ENCODE measurements at regions not wholly inside any gene's neighbourhood (a gene's known extent, or its start where the extent isn't known, plus 50 kb on each side); places are given as distances from the start of the nearest gene placed in this dataset.
"Not testable (repeated sequence)": the region's sequence is repeated elsewhere in the genome, so short reads cannot be mapped to it uniquely, and the experiment has no call there.

GRCh38 chr2:185274718-185275484, 463.7 kb upstream of the FSIP2 start:
- DNase-seq (ENCODE audit: extremely low read depth, low read depth): no peak
- TF ChIP-seq, protein P1, sequence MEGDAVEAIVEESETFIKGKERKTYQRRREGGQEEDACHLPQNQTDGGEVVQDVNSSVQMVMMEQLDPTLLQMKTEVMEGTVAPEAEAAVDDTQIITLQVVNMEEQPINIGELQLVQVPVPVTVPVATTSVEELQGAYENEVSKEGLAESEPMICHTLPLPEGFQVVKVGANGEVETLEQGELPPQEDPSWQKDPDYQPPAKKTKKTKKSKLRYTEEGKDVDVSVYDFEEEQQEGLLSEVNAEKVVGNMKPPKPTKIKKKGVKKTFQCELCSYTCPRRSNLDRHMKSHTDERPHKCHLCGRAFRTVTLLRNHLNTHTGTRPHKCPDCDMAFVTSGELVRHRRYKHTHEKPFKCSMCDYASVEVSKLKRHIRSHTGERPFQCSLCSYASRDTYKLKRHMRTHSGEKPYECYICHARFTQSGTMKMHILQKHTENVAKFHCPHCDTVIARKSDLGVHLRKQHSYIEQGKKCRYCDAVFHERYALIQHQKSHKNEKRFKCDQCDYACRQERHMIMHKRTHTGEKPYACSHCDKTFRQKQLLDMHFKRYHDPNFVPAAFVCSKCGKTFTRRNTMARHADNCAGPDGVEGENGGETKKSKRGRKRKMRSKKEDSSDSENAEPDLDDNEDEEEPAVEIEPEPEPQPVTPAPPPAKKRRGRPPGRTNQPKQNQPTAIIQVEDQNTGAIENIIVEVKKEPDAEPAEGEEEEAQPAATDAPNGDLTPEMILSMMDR (IDR thresholded peaks at IDR 0.05; ENCODE audit: low read depth, low read length): no peak

DNA sequence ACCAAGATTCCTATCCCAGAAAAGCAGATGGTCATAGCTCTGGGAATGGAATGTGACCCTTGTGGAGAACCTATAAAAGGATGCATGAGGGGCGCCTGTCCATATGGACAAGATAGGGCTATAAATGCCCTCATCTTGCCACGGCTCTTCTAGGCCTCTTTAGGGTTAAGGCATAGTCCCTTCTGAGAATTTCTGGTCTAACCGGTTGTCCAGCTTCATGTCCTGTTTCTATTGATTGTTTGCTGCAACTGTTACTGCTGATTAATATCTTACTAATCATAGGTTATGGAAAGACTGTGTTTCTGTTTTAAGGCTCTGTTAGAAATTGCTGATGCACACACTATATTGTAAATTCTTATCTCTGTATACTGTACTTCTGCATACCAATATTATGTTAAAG, 462.6 kb upstream of the FSIP2 start:
- not testable (repeated sequence) for DNase-seq (ENCODE audit: extremely low read depth, low read depth)

DNA sequence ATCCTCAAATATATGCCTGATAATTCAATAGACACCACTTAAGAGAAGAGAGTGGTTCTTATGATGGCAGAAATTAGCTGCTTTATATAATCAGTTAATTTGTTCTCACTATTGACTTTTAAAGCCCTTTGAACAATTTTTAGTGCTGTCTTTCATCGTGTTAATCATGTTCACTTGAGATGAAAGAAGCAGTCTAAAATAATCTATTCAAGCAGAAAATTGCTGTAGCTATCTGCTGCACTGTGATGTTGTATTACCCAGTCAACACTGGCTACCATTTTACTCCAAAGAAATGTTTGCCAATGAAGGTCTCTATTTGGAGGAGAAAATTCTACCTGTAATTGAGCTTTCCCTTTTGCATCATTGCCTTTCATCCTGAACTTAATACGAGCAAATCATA, 459.8 kb upstream of the FSIP2 start:
- TF ChIP-seq, protein P1 (IDR thresholded peaks at IDR 0.05; ENCODE audit: low read depth, low read length): no peak
- DNase-seq (ENCODE audit: extremely low read depth, low read depth): no peak

DNA sequence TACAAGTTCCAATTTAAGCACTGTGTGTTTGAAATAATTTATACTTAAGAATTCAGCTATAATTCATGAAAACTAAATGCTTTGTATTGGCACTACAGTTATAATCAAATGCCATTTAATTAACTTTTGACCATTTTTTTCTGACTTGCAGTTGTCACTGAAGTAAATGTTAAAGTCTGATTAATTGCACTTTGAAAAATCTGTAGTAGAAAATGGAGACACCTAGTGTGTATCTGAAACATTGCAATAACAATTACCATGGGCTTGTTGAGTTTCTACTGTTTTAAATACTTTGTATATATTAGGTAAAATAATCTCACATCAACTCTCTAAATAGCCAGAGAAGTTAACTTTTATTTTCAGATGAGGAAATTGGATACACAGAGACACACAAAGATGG, 458.6 kb upstream of the FSIP2 start:
- no peak for DNase-seq (ENCODE audit: extremely low read depth, low read depth)
- TF ChIP-seq, protein P1 (IDR thresholded peaks at IDR 0.05; ENCODE audit: low read depth, low read length): peak; percentile 23

GRCh38 chr2:185284696-185285095, 453.9 kb upstream of the FSIP2 start:
- TF ChIP-seq, protein P1 (IDR thresholded peaks at IDR 0.05; ENCODE audit: low read depth, low read length): no peak
- no peak for DNase-seq (ENCODE audit: extremely low read depth, low read depth)

GRCh38 chr2:185290012-185290411, 448.6 kb upstream of the FSIP2 start:
- not testable (repeated sequence) for DNase-seq (ENCODE audit: extremely low read depth, low read depth)

DNA sequence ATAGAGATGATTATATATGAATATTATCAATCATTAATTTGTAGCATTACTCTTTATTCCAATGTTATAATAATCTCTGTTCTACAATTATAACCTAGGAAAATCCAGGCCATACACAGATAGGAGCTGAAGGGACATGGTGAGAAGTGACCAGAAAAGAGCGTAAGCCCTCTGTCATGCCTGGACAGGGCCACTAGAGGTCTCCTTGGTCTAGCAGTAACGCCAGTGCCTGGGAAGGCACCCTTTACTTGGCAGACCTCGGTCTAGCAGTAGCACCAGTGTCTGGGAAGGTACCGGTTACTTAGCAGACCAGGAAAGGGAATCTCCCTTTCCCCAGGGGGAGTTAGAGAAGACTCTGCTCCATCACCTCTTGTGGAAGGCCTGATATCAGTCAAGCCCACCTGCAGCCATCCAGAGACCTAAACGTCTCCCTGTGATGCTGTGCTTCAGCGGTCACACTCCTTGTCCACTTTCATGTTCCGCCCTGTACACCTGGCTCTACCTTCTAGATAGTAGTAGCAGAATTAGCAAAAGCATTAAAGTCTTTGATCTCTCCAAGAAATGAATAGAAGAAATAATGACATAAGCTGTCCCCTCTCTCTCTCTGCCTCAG, 447.5 kb upstream of the FSIP2 start:
- DNase-seq (ENCODE audit: extremely low read depth, low read depth): no peak
- TF ChIP-seq, protein P1 (IDR thresholded peaks at IDR 0.05; ENCODE audit: low read depth, low read length): peak; percentile 12

- DNase-seq (ENCODE audit: extremely low read depth, low read depth): no peak
- TF ChIP-seq, protein P1 (IDR thresholded peaks at IDR 0.05; ENCODE audit: low read depth, low read length): no peak
Measured at GRCh38 chr2:185299867-185300266, 438.7 kb upstream of the FSIP2 start.
